Loucy (cell line): ENCODE measurements at regions not wholly inside any gene's neighbourhood (a gene's known extent, or its start where the extent isn't known, plus 50 kb on each side); places are given as distances from the start of the nearest gene placed in this dataset.

Experiments
- H2AFZ ChIP-seq: fragments of 200-600 bp; sonication (generic); 2 replicates; pipeline ENCODE4 v1.6.0; 2016; ENCODE audit warnings: antibody characterized with exemption, mild to moderate bottlenecking, low read length, moderate library complexity
- H3F3A ChIP-seq: fragments of 200-600 bp; 2 replicates; pipeline ENCODE4 v1.6.0; 2016; ENCODE audit warnings: antibody characterized with exemption, low read depth, mild to moderate bottlenecking
- H3K27me3 ChIP-seq: fragments of 200-600 bp; sonication (generic); 2 replicates; pipeline ENCODE4 v1.6.1; 2014; ENCODE audit warnings: low read length, mild to moderate bottlenecking; ENCODE audit not compliant: insufficient read depth, poor library complexity, severe bottlenecking
- H3K36me3 ChIP-seq: fragments of 200-600 bp; sonication (generic); 2 replicates; pipeline ENCODE4 v1.6.1; 2016; ENCODE audit warnings: low read length; ENCODE audit not compliant: insufficient read depth
- H3K4me1 ChIP-seq: fragments of 200-600 bp; sonication (generic); 2 replicates; pipeline ENCODE4 v1.5.1; 2014; ENCODE audit warnings: low read length, mild to moderate bottlenecking; ENCODE audit not compliant: insufficient read depth, poor library complexity, severe bottlenecking
- H3K4me2 ChIP-seq: fragments of 200-600 bp; sonication (generic); 2 replicates; pipeline ENCODE4 v1.6.0; 2014; ENCODE audit warnings: antibody characterized with exemption, low read length, low read depth, mild to moderate bottlenecking; ENCODE audit not compliant: poor library complexity, severe bottlenecking
- H3K4me3 ChIP-seq: fragments of 200-600 bp; sonication (generic); 2 replicates; pipeline ENCODE4 v1.5.1; 2014; ENCODE audit warnings: low read length, mild to moderate bottlenecking, mixed read lengths; ENCODE audit not compliant: poor library complexity, severe bottlenecking
- H3K79me2 ChIP-seq: fragments of 200-600 bp; sonication (generic); 2 replicates; pipeline ENCODE4 v1.6.1; 2014; ENCODE audit warnings: low read length; ENCODE audit not compliant: insufficient read depth
- H3K9ac ChIP-seq: fragments of 200-600 bp; sonication (generic); 2 replicates; pipeline ENCODE4 v1.6.0; 2014; ENCODE audit warnings: mild to moderate bottlenecking, low read depth, low read length, moderate library complexity; ENCODE audit not compliant: poor library complexity, severe bottlenecking
- H3K9me2 ChIP-seq: fragments of 200-600 bp; sonication (generic); replicated peaks from 2 replicates; pipeline ENCODE4 v1.6.1; 2016; ENCODE audit warnings: low read depth, low read length, mixed read lengths
- H3K9me3 ChIP-seq: fragments of 200-600 bp; sonication (generic); 2 replicates; pipeline ENCODE4 v1.6.1; 2014; ENCODE audit warnings: mild to moderate bottlenecking, antibody characterized with exemption, low read length, low read depth; ENCODE audit not compliant: insufficient read depth
- H4K20me1 ChIP-seq: fragments of 200-600 bp; sonication (generic); 2 replicates; pipeline ENCODE4 v1.6.0; 2014; ENCODE audit warnings: antibody characterized with exemption, low read length, mild to moderate bottlenecking; ENCODE audit not compliant: insufficient read depth, poor library complexity, severe bottlenecking
- CTCF ChIP-seq: fragments of 200-600 bp; sonication (generic); conservative IDR thresholded peaks from 2 replicates; pipeline ENCODE4 v1.5.1; 2014; ENCODE audit warnings: mild to moderate bottlenecking, antibody characterized with exemption, low read length
- EZH2phosphoT487 ChIP-seq: fragments of 200-600 bp; IDR thresholded peaks from 2 replicates; pipeline ENCODE4 v1.6.1; 2018; ENCODE audit warnings: antibody characterized with exemption, mild to moderate bottlenecking, moderate library complexity, borderline replicate concordance

DNA sequence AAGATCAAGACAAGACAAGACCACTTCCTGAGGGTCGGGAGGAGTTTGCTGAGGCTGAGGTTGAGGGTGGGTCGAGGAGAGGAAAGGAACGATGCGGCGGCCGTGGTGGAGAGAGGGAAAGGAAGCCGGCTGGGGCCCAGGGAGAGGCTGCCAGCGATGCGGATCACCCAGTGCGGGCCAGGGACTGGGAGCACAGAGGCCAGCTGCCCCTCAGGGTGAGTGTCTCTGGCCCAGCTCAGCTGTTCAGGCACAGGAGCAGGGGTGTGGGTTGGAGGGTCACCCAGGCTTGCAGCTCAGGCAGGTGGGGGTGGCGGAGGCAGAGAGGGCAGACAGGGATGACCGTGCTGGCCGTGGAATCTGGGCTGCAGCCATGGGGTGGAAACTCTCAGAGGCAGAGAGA lies 99.5 kb downstream of the FGF18 start:
- no peaks in the 10 kb centered on the region for H3K36me3 ChIP-seq
- H3K9ac ChIP-seq, result no peak overlapping the region
- H3K4me1 ChIP-seq, result no peaks in the 10 kb centered on the region
- no peaks in the 10 kb centered on the region for H4K20me1 ChIP-seq
- H3F3A ChIP-seq, result no peaks in the 10 kb centered on the region
- no peak overlapping the region for H3K4me3 ChIP-seq
- H3K27me3 ChIP-seq, result no peaks in the 10 kb centered on the region
- H3K4me2 ChIP-seq, result no peak overlapping the region
- H2AFZ ChIP-seq, result no peak overlapping the region
- no peaks in the 10 kb centered on the region for H3K79me2 ChIP-seq
- H3K9me2 ChIP-seq, result no peaks in the 10 kb centered on the region
- H3K9me3 ChIP-seq, result no peaks in the 10 kb centered on the region
- TF ChIP-seq CTCF (no peak), EZH2phosphoT487 (no peak)

- no peaks in the 10 kb centered on the region for H3F3A ChIP-seq
- no peaks in the 10 kb centered on the region for H3K4me1 ChIP-seq
- H3K4me2 ChIP-seq, result no peak overlapping the region
- no peaks in the 10 kb centered on the region for H3K9me3 ChIP-seq
- no peaks in the 10 kb centered on the region for H3K9me2 ChIP-seq
- TF ChIP-seq CTCF, result no peak
- TF ChIP-seq EZH2phosphoT487, result no peak
- H3K9ac ChIP-seq, result no peak overlapping the region
- no peak overlapping the region for H2AFZ ChIP-seq
- no peaks in the 10 kb centered on the region for H3K27me3 ChIP-seq
- no peaks in the 10 kb centered on the region for H4K20me1 ChIP-seq
- H3K4me3 ChIP-seq, result no peak overlapping the region
- no peaks in the 10 kb centered on the region for H3K36me3 ChIP-seq
- no peaks in the 10 kb centered on the region for H3K79me2 ChIP-seq
These were observed 101.1 kb downstream of the FGF18 start for GRCh38 chr5:171520300-171521174.

DNA sequence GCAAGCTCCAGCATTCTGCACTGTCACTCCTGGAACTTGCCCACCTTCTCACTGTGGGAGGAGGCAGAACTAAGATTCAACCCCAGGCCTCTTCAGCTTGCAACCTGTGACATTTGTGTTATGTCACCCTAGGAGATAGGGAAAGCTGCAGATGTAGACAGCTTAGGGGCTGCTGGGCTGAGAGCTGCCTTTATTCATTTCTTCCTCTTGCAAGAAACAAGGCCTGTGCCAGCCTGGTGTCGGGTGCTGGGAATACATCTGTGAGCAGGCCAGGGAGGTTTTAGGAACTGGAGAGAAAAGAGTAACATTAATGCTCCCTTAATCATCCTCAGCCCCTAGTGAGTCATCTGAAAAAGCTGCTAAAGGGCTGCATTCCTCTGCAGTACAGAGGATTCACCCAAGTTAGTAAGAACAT lies 101.8 kb downstream of the FGF18 start:
- Histone ChIP-seq H3K4me2 (no peak overlapping the region), H3K9me3 (no peaks in the 10 kb centered on the region), H3K27me3 (no peaks in the 10 kb centered on the region), H3F3A (no peaks in the 10 kb centered on the region), H3K9ac (no peak overlapping the region), H3K9me2 (no peaks in the 10 kb centered on the region), H3K36me3 (no peaks in the 10 kb centered on the region), H4K20me1 (no peaks in the 10 kb centered on the region), H3K4me1 (no peaks in the 10 kb centered on the region), H3K4me3 (no peak overlapping the region), H2AFZ (no peak overlapping the region), H3K79me2 (no peaks in the 10 kb centered on the region)
- TF ChIP-seq EZH2phosphoT487, result no peak
- no peak for TF ChIP-seq CTCF
